ENCODE measurements at regions not wholly inside any gene's neighbourhood (a gene's known extent, or its start where the extent isn't known, plus 50 kb on each side); places are given as distances from the start of the nearest gene placed in this dataset.
"Not testable (repeated sequence)": the region's sequence is repeated elsewhere in the genome, so short reads cannot be mapped to it uniquely, and the experiment has no call there.

- TF ChIP-seq CTCF (IDR thresholded peaks at IDR 0.05) (no peak), POLR2A (IDR thresholded peaks at IDR 0.05) (no peak)
- intact Hi-C loops (cut with DNase I; ENCODE audit: low total_unique reads), result no loop called here
- H3K27me3 ChIP-seq, result no peaks in the 10 kb centered on the region
- no peak for DNase-seq
- no peaks in the 10 kb centered on the region for H3K9me3 ChIP-seq
- no peak overlapping the region for H3K27ac ChIP-seq
- 86 to 93% methylated on average over 2 of the region's 2 CpGs for WGBS, 2 donors
- no peak overlapping the region for H3K4me3 ChIP-seq
- H3K4me1 ChIP-seq, result no peaks in the 10 kb centered on the region
- H3K36me3 ChIP-seq (ENCODE audit: low read depth, missing control alignments), result no peaks in the 10 kb centered on the region
These were observed 79.4 kb downstream of the SNTN start for GRCh38 chr3:63731866-63732265.

GRCh38 chr3:63733278-63733677 is 80.8 kb downstream of the SNTN start:
- H3K9me3 ChIP-seq; H3K4me3 ChIP-seq; H3K27me3 ChIP-seq; H3K4me1 ChIP-seq; H3K36me3 ChIP-seq (ENCODE audit: low read depth, missing control alignments); H3K27ac ChIP-seq; intact Hi-C loops (cut with DNase I; ENCODE audit: low total_unique reads): not testable (repeated sequence)
- DNase-seq, result peak; percentile 15
- 84 to 91% methylated on average over 19 of the region's 19 CpGs for WGBS, 2 donors

- intact Hi-C loops (cut with DNase I; ENCODE audit: low total_unique reads); DNase-seq: not testable (repeated sequence)
These were observed 82.2 kb downstream of the SNTN start for GRCh38 chr3:63734632-63735031.

GRCh38 chr3:63736757-63737156 is 82.3 kb upstream of the C3orf49 start:
- H3K27me3 ChIP-seq; intact Hi-C loops (cut with DNase I; ENCODE audit: low total_unique reads); H3K4me3 ChIP-seq; H3K9me3 ChIP-seq; DNase-seq; H3K36me3 ChIP-seq (ENCODE audit: low read depth, missing control alignments); H3K4me1 ChIP-seq; H3K27ac ChIP-seq: not testable (repeated sequence)
- 73% methylated on average over 2 of the region's 2 CpGs; no CpG with 5 or more reads in 1 of the 2 donors for WGBS, 2 donors

More at GRCh38 chr3:63734632-63735031, 82.2 kb downstream of the SNTN start:
- not testable (repeated sequence) for H3K9me3 ChIP-seq; H3K4me1 ChIP-seq; H3K4me3 ChIP-seq; H3K27ac ChIP-seq; H3K27me3 ChIP-seq; H3K36me3 ChIP-seq (ENCODE audit: low read depth, missing control alignments)
- 82% methylated on average over 4 to 5 of the region's 6 CpGs for WGBS, 2 donors

- H3K9me3 ChIP-seq; intact Hi-C loops (cut with DNase I; ENCODE audit: low total_unique reads); H3K4me3 ChIP-seq; H3K4me1 ChIP-seq; H3K36me3 ChIP-seq (ENCODE audit: low read depth, missing control alignments); DNase-seq; H3K27me3 ChIP-seq; H3K27ac ChIP-seq: not testable (repeated sequence)
- WGBS, 2 donors, result 95% methylated on average over 2 of the region's 3 CpGs; no CpG with 5 or more reads in 1 of the 2 donors
These were observed 80.5 kb upstream of the C3orf49 start for GRCh38 chr3:63738577-63738976.

GRCh38 chr3:63739474-63739873 is 79.6 kb upstream of the C3orf49 start:
- intact Hi-C loops (cut with DNase I; ENCODE audit: low total_unique reads), result no loop called here
- WGBS, 2 donors, result 59 to 71% methylated on average over 1 of the region's 1 CpG
- no peak for DNase-seq
- Histone ChIP-seq H3K4me1 (no peaks in the 10 kb centered on the region), H3K27ac (no peak overlapping the region), H3K36me3 (ENCODE audit: low read depth, missing control alignments) (no peaks in the 10 kb centered on the region), H3K9me3 (no peaks in the 10 kb centered on the region), H3K4me3 (no peak overlapping the region), H3K27me3 (no peaks in the 10 kb centered on the region)
- no peak for TF ChIP-seq POLR2A (IDR thresholded peaks at IDR 0.05)

GRCh38 chr3:63740116-63740515 is 79.0 kb upstream of the C3orf49 start:
- no peaks in the 10 kb centered on the region for H3K27me3 ChIP-seq
- H3K9me3 ChIP-seq, result no peaks in the 10 kb centered on the region
- no peaks in the 10 kb centered on the region for H3K4me1 ChIP-seq
- intact Hi-C loops (cut with DNase I; ENCODE audit: low total_unique reads), result no loop called here
- TF ChIP-seq CTCF (IDR thresholded peaks at IDR 0.05) (no peak), POLR2A (IDR thresholded peaks at IDR 0.05) (no peak)
- no peak overlapping the region for H3K4me3 ChIP-seq
- no peaks in the 10 kb centered on the region for H3K36me3 ChIP-seq (ENCODE audit: low read depth, missing control alignments)
- no peak overlapping the region for H3K27ac ChIP-seq
- DNase-seq, result no peak

GRCh38 chr3:63744693-63745092 is 74.4 kb upstream of the C3orf49 start:
- H3K9me3 ChIP-seq; H3K4me1 ChIP-seq; DNase-seq; H3K36me3 ChIP-seq (ENCODE audit: low read depth, missing control alignments); intact Hi-C loops (cut with DNase I; ENCODE audit: low total_unique reads); H3K27ac ChIP-seq; H3K27me3 ChIP-seq; H3K4me3 ChIP-seq: not testable (repeated sequence)
- WGBS, 2 donors, result 91 to 96% methylated on average over 1 of the region's 1 CpG

All from testis (tissue), 2 donors.